GM19395 (cell line): ENCODE measurements at regions not wholly inside any gene's neighbourhood (a gene's known extent, or its start where the extent isn't known, plus 50 kb on each side); places are given as distances from the start of the nearest gene placed in this dataset.
"Not testable (repeated sequence)": the region's sequence is repeated elsewhere in the genome, so short reads cannot be mapped to it uniquely, and the experiment has no call there.

ENCODE experiments used
- ATAC-seq: cut with Tn5 transposase; IDR thresholded peaks from one replicate; pipeline ENCODE4 v1.9.1; 2021; ENCODE audit warnings: mild to moderate bottlenecking, moderate library complexity; ENCODE audit not compliant: unreplicated experiment

GRCh38 chr16:29261427-29262248 is 144.9 kb downstream of the NPIPB11 start:
- not testable (repeated sequence) for ATAC-seq

DNA sequence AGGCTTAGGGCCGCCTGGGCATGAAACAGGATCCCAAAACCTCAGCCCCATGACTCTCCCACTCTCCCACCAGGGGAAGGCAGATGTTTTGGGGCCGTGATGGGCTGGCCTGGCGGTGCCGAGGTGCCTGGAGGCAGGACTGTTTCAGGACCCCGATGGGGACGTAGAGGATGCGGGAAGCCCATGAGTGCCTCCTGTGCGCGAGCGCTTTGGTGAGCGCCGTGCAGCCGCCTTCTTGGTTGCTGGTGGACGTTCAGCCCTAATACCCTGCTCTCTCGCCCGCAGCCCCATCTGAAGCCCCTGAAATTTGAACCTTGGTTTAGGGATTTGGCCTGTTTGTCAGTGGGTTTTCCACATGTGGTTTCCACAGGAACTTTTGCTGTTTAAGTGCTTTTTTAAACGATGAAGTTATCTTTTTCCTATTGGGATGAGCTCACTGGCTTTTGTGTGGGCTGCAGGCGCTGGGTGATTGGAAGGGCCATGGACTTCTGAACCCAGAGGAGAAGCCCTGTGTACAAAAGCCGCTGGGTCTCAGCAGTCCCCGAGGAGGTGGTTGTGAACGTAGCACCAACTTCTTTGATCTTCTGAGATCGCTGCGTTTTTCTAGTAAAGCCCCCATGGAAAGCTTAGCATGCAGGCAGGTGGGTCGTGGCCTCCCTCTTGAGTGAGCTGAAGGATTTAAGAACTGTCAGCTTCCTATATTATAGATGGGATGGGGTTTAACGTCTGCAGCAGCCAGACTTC is 145.7 kb downstream of the NPIPB11 start:
- ATAC-seq = not testable (repeated sequence)

DNA sequence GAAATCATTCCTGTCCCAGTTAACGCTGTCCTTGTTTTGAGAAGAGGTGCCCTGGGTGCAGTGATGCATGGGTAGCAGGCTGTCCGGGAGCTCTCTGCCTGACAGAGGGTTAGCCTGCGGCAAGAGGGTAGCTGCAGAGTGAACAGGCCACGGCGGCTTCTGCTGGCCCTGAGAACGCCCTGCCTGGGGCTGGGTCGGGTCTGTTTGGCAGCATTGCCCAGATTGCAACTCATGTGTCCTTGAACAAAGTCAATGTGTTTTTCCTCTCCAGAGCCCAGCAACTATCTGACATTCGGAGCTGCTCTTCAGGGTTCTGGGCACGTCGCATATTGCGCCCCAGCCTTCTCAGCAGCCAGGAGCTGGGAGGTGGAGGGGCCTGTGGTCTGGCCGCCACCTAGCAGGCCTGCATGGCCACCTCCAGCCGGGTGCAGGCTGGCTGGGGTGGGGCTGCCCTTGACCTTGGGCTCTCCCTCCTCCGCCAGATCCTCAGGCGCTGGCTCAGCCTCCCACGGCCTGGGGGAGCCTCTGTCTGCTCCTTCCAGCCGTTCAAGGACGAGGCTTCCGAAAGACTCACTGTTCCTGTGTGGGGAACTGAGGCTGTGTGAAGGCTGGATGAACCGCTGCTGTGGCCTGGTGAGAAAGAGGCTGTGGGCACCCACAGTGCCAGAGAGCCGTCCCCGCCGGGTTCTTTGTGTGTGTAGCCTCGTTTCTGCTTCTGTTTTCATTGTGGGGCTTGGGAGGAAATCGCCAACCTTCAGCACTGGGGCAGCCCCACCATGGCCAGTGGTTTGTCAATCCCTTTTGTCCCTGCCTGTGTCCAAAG is 146.7 kb downstream of the NPIPB11 start:
- not testable (repeated sequence) for ATAC-seq

DNA sequence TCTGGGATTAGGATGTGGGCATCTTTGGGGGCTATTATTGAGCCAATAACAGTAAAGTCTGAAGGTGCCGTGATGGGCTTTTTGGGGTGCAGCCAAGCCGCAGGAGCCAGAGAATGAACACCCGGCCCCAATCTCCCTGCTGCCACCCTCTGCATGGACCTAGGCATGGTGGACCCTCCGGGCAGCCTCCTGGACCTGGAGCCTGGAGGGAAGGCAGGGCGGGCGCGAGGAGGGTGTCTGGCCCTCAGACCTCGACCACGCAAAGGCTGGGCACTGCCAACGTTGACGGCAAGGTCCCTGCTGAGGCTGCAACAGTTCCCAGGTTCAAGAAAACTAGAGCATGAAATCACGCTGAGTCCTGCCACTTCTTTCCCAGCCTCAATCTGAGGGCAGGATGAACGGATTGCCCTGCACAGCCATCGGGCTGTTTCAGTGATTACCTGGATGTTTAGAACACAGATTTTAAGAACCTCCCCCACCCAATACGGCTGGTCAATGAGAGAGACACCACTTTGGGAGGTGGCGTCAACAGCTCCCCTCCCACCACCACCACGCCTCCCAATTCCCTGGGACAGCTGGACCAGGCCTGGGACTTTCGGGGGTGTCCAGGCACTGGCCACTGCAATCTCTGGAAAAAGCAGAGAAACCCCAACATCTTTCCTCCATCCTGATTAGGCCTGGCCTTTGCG is 147.4 kb downstream of the NPIPB11 start:
- not testable (repeated sequence) for ATAC-seq

DNA sequence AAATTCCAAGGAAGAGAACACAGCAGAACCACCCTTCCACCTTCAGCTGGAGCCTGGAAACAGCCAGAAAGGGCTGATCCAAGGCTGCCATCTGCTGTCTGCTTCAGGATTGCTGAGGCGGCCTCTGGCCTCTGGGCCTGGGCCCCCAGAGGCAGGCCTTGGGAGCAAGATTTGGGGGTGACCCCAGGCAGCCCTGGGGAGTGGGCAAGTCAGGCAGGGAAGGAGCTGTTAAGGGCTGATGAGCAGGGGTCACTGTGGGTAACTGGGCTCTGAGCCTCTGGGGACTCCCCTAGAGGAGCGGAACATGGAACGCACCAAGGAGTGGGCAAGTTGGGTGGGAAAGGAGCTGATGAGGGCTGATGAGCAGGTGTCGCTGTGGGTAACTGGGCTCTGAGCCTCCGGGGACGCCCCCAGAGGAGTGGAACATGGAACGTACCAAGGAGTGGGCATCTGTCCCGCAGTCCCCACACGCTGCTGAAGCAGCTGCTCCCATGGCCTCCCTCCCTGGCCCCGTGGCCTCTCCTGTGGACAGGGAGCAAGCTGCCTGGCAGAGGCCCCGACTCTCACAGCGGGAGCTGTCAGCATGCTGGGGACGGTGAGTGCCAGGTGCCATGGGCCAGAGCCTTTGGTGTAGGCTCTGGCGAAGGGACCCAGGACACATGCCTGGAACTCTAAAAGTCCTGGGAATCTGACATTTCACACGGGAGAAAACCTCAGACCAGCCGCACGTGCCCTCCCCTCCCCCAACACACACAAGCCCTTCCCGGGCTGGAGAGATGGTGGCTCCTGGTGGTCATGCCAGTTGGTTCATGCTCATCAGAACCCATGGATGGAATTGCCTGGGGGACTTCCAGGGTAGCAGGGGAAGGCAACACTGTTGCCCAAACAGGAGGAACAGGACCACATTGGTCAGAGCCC is 148.8 kb downstream of the NPIPB11 start:
- not testable (repeated sequence) for ATAC-seq

DNA sequence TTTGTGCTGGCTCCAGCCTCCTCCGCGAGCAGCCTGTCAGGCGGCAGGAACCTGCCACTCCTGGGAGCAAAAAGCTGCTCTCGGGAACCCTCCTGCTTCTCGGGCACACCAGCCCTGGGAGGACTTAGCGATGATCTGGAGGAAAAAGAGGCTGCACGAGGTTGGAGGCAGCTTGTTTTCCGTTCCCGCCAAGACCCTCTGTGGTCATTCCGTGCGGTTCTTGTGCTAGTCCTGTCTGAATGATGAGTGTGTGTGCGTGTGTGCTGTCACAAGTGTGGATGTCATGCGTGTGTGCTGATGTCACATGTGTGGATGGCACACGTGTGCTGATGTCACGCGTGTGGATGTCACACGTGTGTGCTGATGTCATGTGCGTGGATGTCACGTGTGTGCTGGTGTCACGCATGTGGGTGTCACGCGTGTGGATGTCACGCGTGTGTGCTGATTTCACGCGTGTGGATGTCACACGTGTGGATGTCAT is 150.0 kb downstream of the NPIPB11 start:
- ATAC-seq = no peak

DNA sequence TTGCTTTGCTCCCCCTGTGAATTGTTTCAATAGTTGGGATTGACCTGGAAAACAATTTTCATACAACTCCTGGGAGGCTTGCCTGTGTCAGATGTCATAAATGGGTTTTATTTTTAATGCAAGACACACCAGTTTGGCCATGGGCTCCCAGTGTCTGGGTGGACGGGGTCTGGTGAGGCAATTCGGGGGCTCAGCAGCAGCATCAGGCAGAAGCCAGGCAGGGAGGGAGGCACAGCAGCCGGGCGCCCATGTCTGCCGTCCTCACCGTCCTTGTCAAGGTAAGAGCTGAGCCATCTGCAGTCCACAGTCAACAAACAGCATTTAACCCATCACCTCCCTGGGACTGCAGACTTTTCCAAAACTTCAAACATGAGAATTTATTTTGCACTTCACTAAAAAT is 150.6 kb downstream of the NPIPB11 start:
- not testable (repeated sequence) for ATAC-seq

- not testable (repeated sequence) for ATAC-seq
Observed at GRCh38 chr16:29255496-29255796, 151.1 kb downstream of the NPIPB11 start.

DNA sequence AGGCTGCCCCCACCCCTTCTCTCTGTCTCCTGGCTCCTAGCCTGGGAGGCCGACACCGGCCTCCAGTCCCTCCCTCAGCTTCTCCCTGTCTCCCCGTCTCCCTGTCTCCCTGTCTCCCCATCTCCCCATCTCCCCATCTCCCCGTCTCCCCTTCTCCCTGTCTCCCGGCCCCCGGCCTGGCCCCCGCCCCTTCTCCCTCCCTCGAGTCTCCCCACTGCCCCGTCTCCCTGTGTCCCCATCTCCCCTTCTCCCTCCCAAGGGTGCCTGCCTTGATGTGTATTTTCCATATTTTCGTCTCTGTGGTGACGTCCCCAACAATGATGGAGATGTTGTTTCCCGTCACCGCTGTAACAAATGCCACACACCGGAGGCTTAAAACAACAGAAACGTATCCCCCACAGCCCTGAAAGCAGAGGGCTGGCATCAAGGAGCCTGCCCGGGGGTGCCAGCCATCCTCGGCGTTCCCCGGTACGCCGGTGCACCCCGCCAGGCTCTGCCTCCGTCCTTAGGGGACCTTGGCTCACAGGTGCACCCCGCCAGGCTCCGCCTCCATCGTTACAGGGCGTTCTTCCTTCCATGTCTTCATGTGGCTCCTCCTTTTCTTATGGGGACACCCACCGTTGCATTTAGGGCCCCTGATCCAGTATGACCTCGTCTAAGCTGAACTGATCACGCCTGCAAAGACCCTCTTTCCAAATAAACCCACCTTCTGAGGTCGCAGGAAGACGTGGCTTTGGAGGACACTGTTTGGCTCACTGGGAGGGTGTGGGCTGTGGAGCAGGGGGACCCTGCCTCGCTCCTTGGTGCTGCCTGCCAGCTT is 151.6 kb downstream of the NPIPB11 start:
- ATAC-seq = no peak

DNA sequence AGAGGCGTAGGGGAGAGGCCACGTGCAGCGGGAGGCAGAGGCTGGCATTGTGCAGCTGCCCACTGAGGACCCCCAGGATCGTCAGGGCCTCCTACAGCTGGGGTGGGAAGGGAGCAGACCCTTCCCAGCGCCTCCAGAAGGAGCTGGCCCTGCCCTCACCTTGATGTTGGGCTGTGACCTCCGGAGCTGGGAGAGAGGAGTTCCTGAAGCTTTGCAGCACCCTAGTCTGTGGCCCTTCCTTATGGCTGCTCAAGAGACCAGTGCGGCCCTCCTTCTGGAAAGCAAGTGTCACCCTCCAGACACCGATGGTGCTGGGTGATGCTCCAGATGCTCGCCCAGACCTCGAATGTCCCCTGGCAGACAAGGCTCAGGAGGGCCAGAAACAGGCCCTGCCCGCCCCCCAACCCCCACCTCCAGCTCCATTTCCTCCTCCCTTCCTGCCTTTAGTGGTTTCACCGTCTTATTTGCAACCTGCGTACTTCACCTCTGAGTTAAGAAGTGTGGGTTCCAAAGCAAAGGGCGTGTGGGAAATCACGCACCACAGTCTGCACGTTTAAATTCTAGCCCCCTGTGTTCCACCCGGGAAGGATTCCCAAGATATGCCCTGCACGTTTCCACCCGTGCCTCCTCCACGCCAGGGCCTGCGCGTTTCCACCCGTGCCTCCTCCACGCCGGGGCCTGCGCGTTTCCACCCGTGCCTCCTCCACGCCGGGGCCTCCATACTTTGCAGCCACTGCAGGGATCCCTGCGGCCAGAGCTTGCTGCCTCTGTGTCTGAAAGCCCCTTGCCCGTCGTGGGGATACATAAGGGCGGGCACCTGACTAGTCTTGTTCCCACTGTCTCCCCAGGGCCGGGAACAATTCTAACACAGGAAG is 152.6 kb downstream of the NPIPB11 start:
- not testable (repeated sequence) for ATAC-seq

DNA sequence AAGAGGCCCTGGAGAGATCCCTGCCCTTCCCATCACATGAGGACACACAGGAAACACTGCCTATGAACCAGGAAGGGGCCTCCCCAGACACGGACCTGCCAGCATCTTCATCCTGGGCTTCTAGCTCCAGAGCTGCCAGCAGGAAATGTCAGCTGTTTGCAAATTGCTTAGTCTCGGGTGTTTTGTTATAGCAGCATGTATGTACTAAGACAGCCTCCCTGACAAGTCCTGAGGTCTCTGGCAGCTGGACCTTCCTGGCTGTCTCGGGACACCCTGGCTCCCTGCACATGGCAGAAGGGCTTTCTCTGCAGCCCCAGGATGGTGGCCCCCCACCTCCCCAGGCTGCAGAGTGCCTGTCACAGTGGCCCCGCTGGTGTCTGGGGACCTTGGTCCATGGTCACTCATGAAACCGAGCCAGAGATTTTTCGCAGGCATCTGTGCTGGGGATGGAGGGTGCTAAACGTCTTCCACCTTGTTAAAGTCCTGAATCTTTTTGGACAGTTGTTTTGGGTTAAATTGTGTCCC is 153.4 kb downstream of the NPIPB11 start:
- ATAC-seq = not testable (repeated sequence)

GRCh38 chr16:29252311-29252710 is 154.2 kb downstream of the NPIPB11 start:
- not testable (repeated sequence) for ATAC-seq

GRCh38 chr16:29251571-29252011 is 154.9 kb downstream of the NPIPB11 start:
- ATAC-seq = not testable (repeated sequence)

DNA sequence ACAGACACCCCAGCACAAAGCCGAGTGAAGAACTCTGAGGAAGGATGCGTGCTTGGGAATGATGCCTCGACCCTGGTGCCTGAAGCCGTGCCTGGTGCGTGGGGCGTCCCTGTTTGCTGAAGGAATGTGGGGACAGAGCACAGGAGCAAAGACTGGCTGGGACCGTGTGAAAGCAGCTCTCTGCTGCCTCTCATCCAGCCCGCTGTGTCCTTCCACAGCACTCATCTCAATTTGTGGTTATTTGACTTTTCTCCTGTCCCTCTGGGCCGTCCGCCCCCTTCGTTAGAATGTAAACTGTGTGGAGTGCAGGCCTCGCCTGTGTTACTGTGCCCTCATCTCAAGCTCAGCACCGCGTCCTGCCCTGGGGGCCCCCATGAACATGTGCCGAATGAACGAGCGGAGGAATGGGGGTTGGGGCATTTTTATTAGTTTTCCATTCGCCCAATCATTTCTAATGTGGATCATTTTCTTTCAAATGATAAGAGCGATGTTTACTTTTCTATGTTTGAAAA is 155.5 kb downstream of the NPIPB11 start:
- ATAC-seq = not testable (repeated sequence)

DNA sequence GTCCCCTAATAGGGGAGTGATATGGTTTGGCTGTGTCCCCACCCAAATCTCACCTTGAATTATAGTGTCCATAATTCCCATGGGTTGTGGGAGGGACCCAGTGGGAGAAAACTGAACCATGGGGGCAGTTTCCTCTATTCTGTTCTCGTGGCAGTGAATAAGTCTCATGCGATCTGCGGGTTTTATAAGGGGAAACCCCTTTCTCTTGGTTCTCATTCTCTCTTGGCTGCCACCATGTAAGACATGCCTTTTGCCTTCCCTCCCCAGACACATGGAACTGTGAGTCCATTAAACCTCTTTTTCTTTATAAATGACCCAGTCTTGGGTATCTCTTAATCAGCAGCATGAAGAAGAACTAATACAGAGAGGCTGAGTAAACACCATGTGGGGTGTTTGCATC is 156.0 kb downstream of the NPIPB11 start:
- ATAC-seq = not testable (repeated sequence)

- not testable (repeated sequence) for ATAC-seq
Observed at GRCh38 chr16:29248940-29249318, 157.6 kb downstream of the NPIPB11 start.

DNA sequence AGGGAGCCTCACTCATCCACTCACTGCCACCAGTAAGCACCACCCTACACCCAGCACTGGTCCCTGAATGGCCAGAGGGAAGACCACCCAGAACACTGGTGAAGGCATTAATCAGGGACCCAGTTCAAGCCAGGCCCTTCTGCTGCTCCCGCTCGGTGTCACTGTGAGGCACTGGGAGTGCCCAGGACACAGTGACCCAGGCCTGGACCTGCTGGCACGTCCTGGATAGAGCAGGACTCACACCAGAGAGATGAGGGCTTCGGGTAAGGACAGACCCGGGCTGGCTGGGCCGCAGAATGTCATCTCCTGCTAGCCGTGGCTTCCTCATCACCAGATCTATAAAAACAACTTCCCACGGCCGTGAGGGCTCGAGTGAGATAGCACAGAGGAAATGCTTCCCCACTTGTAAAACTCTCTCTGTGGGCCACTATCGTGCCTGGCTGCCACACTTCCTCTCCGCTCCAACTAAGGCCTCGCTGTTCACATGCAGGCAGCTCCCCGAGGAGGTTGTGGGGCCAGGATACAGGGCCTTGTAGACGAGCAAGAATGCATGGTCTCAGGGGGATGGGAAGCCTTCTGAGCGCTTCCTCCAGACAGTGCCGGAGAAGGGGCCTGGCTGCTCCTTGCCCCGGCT is 158.1 kb downstream of the NPIPB11 start:
- not testable (repeated sequence) for ATAC-seq
